Smooth muscle cell (in vitro differentiated cells): ENCODE measurements at regions not wholly inside any gene's neighbourhood (a gene's known extent, or its start where the extent isn't known, plus 50 kb on each side); places are given as distances from the start of the nearest gene placed in this dataset.

Source experiments
- DNase-seq: peaks from one replicate; lab custom pipeline; 2025; ENCODE audit not compliant: unreplicated experiment; lab: John Stamatoyannopoulos, UW
- H2AFZ ChIP-seq: fragments of 200-600 bp; sonication (generic); 2 replicates; pipeline ENCODE4 v1.6.0; 2016; ENCODE audit warnings: antibody characterized with exemption, low read depth, mild to moderate bottlenecking
- H3F3A ChIP-seq: fragments of 200-600 bp; sonication (generic); 2 replicates; pipeline ENCODE4 v1.6.0; 2017; ENCODE audit warnings: antibody characterized with exemption, low read depth
- H3K27ac ChIP-seq: fragments of 200-600 bp; sonication (generic); 2 replicates; pipeline ENCODE4 v1.5.1; 2016; ENCODE audit warnings: low read depth, mild to moderate bottlenecking
- H3K27me3 ChIP-seq: fragments of 200-600 bp; sonication (generic); 2 replicates; pipeline ENCODE4 v1.6.1; 2016; ENCODE audit warnings: low read depth, mild to moderate bottlenecking
- H3K36me3 ChIP-seq: fragments of 200-600 bp; sonication (generic); 2 replicates; pipeline ENCODE4 v1.5.1; 2016; ENCODE audit warnings: low read depth
- H3K4me1 ChIP-seq: fragments of 200-600 bp; sonication (generic); 2 replicates; pipeline ENCODE4 v1.5.1; 2016; ENCODE audit warnings: low read depth
- H3K4me2 ChIP-seq: fragments of 200-600 bp; sonication (generic); 2 replicates; pipeline ENCODE4 v1.6.0; 2016; ENCODE audit warnings: mild to moderate bottlenecking
- H3K4me3 ChIP-seq: fragments of 200-600 bp; sonication (generic); 2 replicates; pipeline ENCODE4 v1.5.1; 2016; ENCODE audit warnings: mild to moderate bottlenecking
- H3K79me2 ChIP-seq: fragments of 200-600 bp; sonication (generic); 2 replicates; pipeline ENCODE4 v1.6.0; 2016; ENCODE audit warnings: low read depth, mild to moderate bottlenecking
- H3K9ac ChIP-seq: fragments of 200-600 bp; sonication (generic); 2 replicates; pipeline ENCODE4 v1.6.0; 2016; ENCODE audit warnings: low read depth
- H3K9me3 ChIP-seq: fragments of 200-600 bp; sonication (generic); replicated peaks from 2 replicates; pipeline ENCODE4 v1.5.1; 2016; ENCODE audit warnings: low read depth
- H4K20me1 ChIP-seq: fragments of 200-600 bp; sonication (generic); 2 replicates; pipeline ENCODE4 v1.6.0; 2016; ENCODE audit warnings: low read depth
- WGBS: methylation state at CpG from one replicate; pipeline ENCODE4 v1.1.7; 2016; ENCODE audit warnings: low lambda C conversion rate; 5-methylcytosine and 5-hydroxymethylcytosine counted together
- TF ChIP-seq, protein P1 (sequence below): fragments of 200-600 bp; sonication (generic); IDR thresholded peaks from 2 replicates; pipeline ENCODE4 v1.5.1; 2017; ENCODE audit warnings: borderline replicate concordance, mild to moderate bottlenecking, antibody characterized with exemption; ENCODE audit not compliant: insufficient read depth, poor library complexity, severe bottlenecking

DNA sequence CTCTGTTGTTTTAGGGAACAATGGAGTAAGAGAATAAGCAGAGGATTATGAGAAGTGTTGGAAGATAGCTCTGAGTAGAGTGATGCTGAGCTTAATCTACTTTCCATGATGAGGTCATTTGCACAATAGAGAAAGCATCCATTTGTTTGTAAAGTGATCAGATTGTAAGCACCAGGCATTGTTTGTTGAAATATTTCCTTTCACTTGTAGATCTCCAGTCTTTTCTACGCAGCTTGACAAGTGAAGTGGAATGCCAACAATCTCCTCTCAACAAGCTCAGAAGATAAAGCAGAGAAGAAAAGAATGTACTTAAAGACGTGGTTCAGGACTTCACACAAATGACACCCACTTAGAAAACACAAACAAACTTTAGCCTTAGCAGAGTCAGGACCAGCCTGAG, 80.1 kb upstream of the MARCKS start:
- Histone ChIP-seq H3K36me3 (no peaks in the 10 kb centered on the region), H3K4me1 (peaks cover 11% of the 10 kb centered on the region), H3K27me3 (no peaks in the 10 kb centered on the region), H3F3A (no peaks in the 10 kb centered on the region), H3K4me3 (no peak overlapping the region), H3K9me3 (no peaks in the 10 kb centered on the region), H3K79me2 (no peaks in the 10 kb centered on the region), H4K20me1 (no peaks in the 10 kb centered on the region), H3K27ac (no peak overlapping the region), H3K9ac (no peak overlapping the region), H2AFZ (no peak overlapping the region), H3K4me2 (no peak overlapping the region)
- DNase-seq = no peak
- TF ChIP-seq, protein P1, sequence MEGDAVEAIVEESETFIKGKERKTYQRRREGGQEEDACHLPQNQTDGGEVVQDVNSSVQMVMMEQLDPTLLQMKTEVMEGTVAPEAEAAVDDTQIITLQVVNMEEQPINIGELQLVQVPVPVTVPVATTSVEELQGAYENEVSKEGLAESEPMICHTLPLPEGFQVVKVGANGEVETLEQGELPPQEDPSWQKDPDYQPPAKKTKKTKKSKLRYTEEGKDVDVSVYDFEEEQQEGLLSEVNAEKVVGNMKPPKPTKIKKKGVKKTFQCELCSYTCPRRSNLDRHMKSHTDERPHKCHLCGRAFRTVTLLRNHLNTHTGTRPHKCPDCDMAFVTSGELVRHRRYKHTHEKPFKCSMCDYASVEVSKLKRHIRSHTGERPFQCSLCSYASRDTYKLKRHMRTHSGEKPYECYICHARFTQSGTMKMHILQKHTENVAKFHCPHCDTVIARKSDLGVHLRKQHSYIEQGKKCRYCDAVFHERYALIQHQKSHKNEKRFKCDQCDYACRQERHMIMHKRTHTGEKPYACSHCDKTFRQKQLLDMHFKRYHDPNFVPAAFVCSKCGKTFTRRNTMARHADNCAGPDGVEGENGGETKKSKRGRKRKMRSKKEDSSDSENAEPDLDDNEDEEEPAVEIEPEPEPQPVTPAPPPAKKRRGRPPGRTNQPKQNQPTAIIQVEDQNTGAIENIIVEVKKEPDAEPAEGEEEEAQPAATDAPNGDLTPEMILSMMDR = no peak
- 4% methylated on average over 2 of the region's 2 CpGs for WGBS

DNA sequence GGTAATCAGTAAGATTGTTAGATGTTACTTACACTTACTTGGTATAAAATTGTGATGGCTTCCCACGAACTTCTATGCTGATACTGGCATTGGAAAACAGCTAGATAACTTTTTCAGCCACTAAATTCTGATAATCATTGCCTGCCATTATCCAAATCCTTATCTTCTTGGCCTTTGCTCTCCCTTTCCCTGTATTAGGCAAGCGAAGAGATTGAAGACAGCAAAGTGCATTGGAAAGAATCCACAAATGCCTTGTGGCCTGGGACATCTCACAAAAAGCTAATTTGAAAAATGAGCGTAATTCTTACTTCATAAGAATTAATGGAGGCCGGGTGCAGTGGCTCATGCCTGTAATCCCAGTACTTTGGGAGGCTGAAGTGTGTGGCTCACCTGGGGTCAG, 79.5 kb upstream of the MARCKS start:
- Histone ChIP-seq H4K20me1 (no peaks in the 10 kb centered on the region), H2AFZ (no peak overlapping the region), H3K4me1 (peaks cover 11% of the 10 kb centered on the region), H3K9me3 (no peaks in the 10 kb centered on the region), H3F3A (no peaks in the 10 kb centered on the region), H3K4me3 (no peak overlapping the region), H3K27me3 (no peaks in the 10 kb centered on the region), H3K36me3 (no peaks in the 10 kb centered on the region), H3K79me2 (no peaks in the 10 kb centered on the region), H3K27ac (no peak overlapping the region), H3K4me2 (no peak overlapping the region), H3K9ac (no peak overlapping the region)
- TF ChIP-seq, protein P1 = no peak
- 61% methylated on average over 4 of the region's 4 CpGs for WGBS
- no peak for DNase-seq

DNA sequence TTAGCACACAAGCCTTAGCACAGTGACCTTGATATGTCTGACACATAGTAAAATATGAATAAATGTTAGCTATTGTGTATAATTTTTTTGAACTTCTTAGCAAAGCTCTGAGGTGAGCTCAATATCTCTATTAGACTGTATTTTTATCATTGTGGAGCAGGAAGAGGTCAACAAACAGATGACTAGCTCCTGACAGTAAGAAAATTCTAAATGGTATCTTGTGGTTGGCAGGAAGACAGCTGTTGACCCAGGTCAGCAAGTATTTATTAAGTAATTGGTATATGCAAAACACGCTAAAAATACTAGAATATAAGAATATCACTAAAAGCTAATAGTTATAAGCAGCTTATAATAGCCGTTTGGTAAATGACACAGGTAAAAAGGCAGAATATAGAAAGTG, 77.5 kb upstream of the MARCKS start:
- Histone ChIP-seq H3K27ac (no peak overlapping the region), H3K4me2 (no peak overlapping the region), H3K9me3 (no peaks in the 10 kb centered on the region), H3K4me3 (no peak overlapping the region), H3K9ac (no peak overlapping the region), H3K36me3 (no peaks in the 10 kb centered on the region), H3F3A (no peaks in the 10 kb centered on the region), H2AFZ (no peak overlapping the region), H4K20me1 (no peaks in the 10 kb centered on the region), H3K27me3 (no peaks in the 10 kb centered on the region), H3K79me2 (no peaks in the 10 kb centered on the region), H3K4me1 (peaks cover 11% of the 10 kb centered on the region)
- TF ChIP-seq, protein P1 = no peak
- WGBS = 96% methylated on average over 2 of the region's 2 CpGs
- no peak for DNase-seq

DNA sequence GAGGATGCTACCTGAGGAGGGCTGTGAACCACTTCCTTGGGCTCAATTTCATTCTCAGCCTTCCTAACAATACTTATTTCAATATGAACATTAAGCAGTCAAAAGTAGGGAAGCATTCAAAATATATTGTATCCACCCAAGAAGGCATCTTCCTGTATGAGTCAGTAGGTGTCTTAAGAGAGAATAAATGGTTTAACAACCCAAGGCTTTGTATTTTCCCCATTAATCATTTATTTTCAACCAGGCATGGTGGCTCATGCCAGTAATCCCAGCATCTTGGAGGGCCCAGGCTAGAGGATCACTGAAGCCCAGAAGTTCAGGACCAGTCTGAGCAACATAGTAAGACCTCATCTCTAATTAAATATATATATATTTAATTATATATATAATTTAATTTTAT, 74.5 kb upstream of the MARCKS start:
- H4K20me1 ChIP-seq = no peaks in the 10 kb centered on the region
- no peak overlapping the region for H3K4me3 ChIP-seq

More for the DNA sequence above, 74.5 kb upstream of the MARCKS start:
- no peaks in the 10 kb centered on the region for H3F3A ChIP-seq
- H3K27me3 ChIP-seq = no peaks in the 10 kb centered on the region
- no peak for DNase-seq
- H3K9me3 ChIP-seq = no peaks in the 10 kb centered on the region
- no peak overlapping the region for H3K27ac ChIP-seq
- no peak overlapping the region for H3K9ac ChIP-seq
- TF ChIP-seq, protein P1 = no peak
- no peaks in the 10 kb centered on the region for H3K36me3 ChIP-seq
- no peaks in the 10 kb centered on the region for H3K79me2 ChIP-seq
- peaks cover 1% of the 10 kb centered on the region for H3K4me1 ChIP-seq
- H2AFZ ChIP-seq = no peak overlapping the region
- H3K4me2 ChIP-seq = no peak overlapping the region
